Testis (tissue), 2 donors: ENCODE measurements at regions not wholly inside any gene's neighbourhood (a gene's known extent, or its start where the extent isn't known, plus 50 kb on each side); places are given as distances from the start of the nearest gene placed in this dataset.

Experiments used
- POLR2A ChIP-seq: fragments of 450-650 bp; IDR thresholded peaks from one replicate; pipeline ENCODE4 v1.6.1; 2017; ENCODE audit warnings: antibody characterized with exemption, mild to moderate bottlenecking, moderate library complexity
- TF ChIP-seq, protein P1 (sequence below), 3 experiments: fragments of 450-650 bp in 2 of 3; fragments of 200-600 bp in 1 of 3; sonication (generic) in 1 of 3; IDR thresholded peaks; one replicate each; pipeline ENCODE4 v1.5.1; 2016 to 2019; ENCODE audit warnings: antibody characterized with exemption in 3 of 3, mild to moderate bottlenecking in 2 of 3, moderate library complexity in 1 of 3

DNA sequence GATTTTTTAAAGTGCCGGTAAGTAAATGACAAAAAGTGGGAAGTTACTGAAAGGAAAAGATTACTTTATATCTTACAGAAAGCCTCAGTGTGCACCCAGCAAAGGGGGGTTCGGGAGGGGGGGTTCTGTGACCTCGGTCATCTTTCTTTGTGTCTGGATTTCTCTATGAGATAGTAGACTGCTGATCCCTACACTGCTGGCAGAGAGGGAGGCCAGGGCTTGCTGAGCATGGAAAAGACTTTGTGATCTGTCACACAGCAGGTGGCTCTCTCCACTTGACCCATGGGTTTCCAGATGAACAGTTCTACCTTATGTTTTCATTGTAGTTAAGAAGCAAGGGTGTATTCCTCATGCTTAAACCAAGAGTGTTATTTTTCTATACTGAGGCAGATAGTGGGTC, 475.6 kb downstream of the PCDH10 start:
- TF ChIP-seq, protein P1, sequence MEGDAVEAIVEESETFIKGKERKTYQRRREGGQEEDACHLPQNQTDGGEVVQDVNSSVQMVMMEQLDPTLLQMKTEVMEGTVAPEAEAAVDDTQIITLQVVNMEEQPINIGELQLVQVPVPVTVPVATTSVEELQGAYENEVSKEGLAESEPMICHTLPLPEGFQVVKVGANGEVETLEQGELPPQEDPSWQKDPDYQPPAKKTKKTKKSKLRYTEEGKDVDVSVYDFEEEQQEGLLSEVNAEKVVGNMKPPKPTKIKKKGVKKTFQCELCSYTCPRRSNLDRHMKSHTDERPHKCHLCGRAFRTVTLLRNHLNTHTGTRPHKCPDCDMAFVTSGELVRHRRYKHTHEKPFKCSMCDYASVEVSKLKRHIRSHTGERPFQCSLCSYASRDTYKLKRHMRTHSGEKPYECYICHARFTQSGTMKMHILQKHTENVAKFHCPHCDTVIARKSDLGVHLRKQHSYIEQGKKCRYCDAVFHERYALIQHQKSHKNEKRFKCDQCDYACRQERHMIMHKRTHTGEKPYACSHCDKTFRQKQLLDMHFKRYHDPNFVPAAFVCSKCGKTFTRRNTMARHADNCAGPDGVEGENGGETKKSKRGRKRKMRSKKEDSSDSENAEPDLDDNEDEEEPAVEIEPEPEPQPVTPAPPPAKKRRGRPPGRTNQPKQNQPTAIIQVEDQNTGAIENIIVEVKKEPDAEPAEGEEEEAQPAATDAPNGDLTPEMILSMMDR (IDR thresholded peaks at IDR 0.05): no peak
- TF ChIP-seq POLR2A: no peak
